NCI-H345 treated with DMSO at 0.1 percent for 48 hours (cell line): ENCODE measurements at regions not wholly inside any gene's neighbourhood (a gene's known extent, or its start where the extent isn't known, plus 50 kb on each side); places are given as distances from the start of the nearest gene placed in this dataset.
A peak's percentile ranks its signal among the peaks of the same experiment; 100 is the strongest.

ENCODE experiments used
- DNase-seq: peaks from one replicate; lab custom pipeline; 2025; ENCODE audit not compliant: unreplicated experiment; lab: John Stamatoyannopoulos, UW

DNA sequence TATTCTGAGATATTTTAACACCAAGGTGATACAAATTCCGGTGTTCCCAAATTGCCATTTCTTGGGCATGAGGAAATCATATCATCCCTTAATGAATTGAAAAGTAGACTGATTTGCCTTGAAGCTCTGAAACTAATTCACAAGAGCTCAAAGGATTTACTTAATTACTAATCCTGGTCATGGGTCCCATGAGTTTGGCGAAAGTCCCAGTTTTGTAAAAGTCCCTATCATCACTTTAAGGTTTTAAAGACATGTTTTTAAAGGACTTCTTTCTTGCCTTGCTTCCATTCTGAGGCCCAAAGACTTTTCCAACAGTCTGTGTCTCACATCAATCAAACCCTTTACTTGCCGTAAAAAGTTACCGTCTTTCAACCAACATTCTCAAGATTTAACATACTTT, 377.9 kb downstream of the DNAJB9 start:
- DNase-seq = no peak

DNA sequence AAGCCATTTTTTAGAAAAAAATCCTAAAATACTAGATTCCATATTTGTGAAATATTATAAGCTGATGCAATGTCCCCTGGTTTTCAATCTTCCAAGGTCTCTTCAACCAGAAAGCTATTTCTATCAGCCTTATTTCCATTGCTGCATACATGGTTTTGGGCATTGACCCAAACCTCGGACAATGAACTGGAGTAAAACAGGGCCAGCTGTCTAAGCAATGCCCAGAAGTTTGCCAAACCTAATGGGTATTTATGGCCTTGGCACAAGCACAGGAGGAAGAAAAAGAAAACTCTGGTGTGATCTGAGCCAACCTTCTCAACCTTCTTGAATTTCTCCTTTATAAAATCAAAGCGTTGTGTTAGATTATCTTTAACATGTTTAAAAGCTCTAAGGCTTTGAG, 402.3 kb downstream of the DNAJB9 start:
- DNase-seq = no peak

DNA sequence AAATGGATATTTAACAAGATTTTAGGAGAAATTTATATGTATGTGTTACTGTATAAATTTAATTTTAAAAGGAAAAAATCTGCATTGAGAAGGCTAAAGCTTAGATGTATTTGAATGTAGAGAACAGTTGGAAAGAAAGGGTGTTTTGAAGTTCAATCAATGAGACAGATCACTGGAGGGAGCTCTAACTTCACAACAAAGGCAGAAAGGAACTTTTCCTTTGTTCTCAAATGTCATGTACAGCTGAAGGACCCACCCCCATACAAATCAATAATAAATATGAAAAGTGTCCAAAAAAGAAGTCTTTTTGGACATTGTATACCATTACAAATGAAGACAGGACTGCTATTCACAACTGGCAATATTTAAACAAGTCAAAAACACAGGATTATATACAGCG, 403.4 kb downstream of the DNAJB9 start:
- DNase-seq = peak; percentile 25

DNA sequence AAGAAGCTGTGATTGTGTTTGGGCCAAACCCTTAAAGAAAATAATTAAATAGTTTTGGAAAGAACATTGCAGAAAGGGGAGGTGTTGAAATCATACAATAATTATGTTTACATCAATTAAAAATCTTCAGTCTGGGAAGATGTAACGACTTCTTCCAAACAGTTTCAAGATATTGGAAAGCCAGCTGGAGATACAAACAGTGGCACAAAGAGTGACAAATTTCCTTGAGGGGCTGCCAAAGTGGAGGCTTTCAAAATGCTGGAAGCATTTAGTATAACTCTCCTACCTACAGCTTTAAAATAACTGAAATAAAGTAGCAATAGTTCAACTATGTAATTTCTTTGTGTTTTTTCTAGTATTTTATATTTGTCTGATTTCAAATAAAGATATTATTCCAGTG, 405.0 kb downstream of the DNAJB9 start:
- no peak for DNase-seq

DNA sequence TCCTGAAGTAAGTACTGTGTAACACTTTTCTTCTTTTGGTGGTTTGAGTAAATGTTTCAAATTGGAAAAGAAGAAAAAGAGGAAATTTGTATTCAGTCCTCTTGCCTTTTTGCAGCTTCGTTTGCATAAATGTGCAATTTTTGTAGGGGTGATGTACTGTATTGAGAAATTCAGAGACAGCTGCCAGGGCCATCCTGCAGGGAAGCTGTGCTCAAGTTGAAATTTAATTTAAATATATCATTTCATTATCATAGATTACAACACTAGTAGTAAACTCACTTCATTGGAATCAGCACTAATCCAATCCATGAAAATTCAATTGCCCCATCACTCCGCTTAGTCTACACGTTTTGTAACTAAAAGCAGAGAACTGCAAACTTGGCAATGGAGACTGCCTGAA, 415.4 kb downstream of the DNAJB9 start:
- DNase-seq = no peak

DNA sequence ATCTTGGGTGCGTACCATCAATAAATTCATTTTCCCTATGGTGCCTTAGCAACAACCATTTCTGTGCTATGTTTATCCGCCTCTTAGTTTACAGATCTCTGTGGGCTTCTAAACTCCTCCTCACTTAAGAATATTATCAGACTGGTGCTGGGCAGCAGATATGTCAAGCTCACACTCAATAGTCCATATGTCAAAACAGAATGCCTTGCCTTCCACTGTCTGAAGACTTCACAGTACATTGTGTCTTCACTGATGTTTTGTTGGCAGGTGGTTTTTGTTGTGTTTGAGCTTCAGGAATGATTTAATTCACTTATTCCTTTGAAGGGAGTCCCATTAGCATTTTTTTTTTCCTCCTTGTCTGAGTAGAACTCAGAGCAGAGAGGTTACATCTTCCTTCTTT, 419.6 kb downstream of the DNAJB9 start:
- no peak for DNase-seq

DNA sequence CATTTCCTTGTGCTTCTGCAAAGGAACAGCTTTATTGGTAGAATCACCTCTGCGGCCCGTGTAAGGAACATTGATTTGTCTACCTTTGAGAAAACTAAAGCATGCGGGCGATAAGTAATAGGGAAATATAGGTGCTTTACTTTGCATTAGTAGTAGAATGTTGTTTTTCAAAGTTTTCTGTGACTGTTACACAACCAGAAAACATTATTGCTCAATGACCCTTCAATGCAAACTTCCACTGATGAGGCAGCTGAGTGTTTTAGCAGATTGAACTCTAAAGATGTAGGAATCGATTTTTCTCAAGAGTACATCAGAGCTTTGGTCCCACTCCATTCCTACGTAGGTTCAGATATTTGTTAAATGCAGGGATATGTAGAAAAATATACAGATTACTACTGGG, 427.8 kb downstream of the DNAJB9 start:
- no peak for DNase-seq

DNA sequence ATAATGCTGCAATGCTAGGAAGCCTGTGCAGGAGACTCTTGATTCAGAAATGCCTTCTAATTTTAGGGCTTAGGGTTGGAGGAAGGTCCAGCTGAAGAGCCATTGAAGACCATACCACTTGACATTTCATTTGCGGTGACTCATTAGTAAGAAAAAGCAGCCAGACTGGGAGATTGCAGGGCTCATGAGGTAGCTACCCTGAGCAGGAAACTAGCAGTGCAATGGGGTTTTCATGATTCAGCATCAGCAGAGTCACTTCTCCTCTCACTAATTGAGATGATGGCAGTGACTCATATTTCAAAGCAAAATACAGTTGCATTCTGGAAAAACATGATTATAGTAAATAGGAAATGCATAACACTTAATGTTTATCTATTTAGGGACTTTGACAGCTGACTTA, 434.1 kb downstream of the DNAJB9 start:
- DNase-seq = no peak

DNA sequence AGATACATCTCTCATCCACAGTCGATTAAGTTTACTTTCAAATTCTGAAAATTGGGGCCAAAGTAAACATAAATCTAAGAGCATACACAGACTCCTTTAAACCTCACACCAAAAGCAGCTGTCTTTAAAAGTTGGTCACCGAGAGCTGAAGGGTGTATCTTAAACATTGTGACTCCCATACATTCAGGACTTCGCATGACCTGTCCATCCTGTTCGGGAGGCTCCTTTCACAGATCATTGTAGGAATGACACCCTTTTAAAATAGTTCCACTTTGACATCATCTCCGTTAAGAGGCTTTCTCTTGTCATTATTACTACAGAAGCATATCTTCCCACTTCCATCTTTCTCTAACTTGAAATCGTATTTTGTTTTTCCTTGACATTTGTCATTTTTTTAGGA, 440.0 kb downstream of the DNAJB9 start:
- DNase-seq = no peak

DNA sequence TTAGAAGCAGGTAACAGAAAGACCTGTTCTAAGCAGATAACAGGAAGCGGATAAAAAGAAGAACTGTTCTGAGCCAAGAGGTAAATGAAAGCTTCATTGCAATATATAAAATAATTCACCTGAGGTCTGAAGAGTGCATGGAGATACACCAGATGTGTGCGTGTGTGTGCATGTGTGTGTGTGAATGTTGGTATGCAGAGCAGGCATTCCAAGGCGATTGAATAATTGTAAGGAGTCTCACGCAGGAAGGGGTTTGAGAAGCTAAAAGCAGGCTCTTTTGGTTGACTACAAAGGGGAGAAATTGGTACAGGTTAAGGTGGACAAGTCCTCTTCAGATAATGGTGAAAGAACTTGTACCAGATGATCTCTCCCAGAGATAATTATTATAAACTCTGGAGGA, 450.6 kb downstream of the DNAJB9 start:
- DNase-seq = no peak

DNA sequence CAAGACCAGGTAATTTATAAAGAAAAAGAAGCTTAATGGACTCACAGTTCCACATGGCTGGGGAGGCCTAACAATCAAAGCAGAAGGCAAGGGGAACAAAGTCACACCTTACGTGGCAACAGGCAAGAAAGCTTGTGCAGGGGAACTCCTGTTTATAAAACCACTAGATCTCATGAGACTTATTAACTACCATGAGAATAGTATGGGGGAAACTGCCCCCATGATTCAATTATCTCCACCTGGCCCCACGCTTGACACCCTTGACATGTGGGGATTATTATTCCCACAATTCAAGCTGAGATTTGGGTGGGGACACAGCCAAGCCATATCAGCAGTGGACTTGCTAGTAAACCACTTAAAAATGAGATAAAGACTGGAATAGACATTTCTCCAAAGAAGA, 451.7 kb downstream of the DNAJB9 start:
- no peak for DNase-seq

DNA sequence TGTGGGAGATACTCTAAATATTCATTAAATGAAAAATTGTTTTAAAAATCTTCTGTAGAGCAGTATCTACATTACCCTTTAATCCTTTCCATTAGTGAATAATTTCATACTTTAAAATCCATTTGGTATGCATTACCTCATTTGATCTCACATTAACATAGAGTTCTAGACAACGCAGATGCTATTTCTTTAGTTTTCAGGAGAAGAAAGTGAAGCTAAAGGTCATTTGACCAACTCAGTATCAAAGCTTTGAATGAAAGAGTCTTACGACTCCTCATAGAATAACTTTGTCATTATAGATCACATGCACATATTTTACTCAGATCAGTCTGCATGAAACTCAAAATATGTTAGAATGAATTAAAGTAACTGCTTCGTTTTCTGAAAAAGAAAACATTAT, 460.2 kb downstream of the DNAJB9 start:
- no peak for DNase-seq

DNA sequence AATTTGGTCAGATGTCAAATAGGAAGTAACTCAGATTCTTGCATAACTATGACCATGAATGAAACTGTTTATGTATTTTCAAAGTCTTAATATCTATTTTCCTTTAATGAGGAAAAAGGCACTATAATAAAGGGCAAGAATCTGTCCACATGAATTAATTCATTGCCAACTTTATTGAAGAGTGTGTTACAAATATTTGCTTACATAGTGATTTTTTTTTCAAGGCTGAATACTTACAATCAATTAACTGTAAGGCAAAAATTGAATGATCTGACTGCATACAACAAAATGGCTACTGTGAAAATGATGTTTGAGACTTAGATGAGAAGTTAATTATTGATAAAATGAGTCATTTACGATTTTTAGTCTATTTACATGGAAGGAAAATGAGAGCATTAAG, 475.0 kb downstream of the DNAJB9 start:
- DNase-seq = no peak

DNA sequence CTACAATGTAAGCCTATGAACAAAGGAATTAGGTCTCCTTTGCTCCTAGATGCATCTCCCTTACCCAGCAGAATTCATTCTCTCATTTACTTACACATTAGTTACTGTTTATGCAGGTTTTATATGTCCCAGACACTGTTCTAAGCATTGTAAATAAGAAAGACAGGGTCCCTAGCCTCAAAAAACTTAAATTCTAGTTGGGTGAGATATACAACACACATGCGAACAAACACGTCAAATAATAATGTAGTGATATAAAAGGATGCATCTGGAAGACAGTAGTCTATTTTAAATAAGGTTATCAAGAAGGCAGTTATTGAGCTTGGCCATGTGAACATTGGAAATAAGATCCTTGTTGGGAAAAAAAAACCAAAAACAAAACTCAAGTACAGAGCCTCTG, 479.7 kb downstream of the DNAJB9 start:
- DNase-seq = no peak

DNA sequence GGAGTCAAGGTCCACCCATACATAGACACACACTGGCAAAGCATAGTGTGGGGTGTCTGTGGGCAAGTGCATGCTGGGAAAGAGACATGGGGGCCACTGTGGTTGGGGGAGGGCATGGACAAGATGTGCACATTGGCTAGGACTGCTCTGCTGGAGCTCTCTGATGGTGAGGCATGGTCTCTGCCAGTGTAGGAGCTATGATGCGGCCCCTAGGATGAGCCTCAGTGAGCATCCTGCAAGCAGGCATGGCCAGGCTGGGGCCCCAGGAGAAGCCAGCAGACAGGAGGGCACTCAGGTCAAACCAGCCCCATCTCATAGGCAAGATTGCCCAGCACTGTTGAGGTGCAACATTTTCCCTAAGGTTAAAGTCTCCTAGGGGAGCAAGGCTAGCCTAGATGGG, 489.4 kb downstream of the DNAJB9 start:
- no peak for DNase-seq

DNA sequence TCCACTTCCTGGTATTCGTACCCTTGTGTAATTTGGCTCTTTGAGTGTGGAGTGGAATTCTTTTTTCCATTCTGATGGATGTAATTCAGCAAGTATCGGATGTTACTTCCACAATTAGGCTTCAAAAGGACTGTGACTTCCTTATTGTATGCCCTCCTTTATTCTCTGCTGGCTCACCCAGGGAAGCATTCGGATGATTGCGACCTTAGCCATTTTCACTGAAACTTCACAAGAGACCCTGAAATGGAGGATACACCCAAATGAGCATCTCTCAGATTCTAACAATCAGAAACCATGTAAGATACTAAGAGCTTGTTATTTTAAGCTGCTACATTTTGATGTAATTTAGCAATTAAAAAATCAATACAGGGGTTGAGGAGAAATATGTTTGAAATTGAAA, 493.1 kb downstream of the DNAJB9 start:
- DNase-seq = no peak

DNA sequence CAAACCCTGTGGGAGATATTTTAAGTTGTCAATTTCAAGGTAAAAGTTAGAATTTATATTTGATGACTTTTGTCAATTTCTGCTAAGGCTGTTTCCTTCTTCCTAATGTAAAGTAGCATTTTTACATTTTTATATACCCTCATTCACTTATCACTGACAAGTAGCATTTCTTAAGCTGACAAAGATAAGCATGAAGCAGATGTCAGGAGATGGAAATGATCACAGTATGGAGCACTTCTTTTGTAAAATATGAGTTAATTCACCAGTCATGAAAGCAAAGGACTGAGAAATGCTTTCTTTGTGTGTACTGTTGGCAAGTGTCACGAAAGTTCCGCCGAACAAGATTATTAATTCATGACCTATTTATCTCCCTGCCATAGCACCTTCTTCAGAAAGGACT, 503.9 kb downstream of the DNAJB9 start:
- DNase-seq = no peak

DNA sequence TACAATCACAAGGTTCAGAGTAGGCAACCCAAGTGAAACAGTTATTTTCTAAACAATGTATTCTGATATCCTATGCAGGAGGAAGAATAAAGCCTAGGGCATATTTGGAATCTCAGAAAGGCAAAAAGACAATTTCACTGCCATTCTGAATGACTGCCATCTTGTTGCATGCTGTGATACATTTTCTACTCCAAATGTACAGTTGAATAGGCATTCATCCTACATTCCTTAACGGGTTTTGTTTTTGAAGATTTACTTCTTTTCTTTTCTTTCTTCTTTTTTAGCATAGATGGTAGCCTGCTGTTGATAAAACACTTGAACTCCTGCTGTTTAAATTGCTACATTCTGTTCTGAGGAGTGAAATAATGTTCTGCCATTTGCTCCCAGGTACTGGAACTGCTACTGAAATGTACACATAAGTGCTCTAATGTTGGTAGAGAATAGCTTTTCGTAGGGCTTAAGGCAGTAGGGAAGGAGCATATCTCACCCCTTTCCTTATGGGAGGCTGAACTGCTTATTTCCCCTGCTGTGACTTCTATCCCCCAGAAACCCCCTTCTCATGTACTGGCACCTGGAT, 506.8 kb downstream of the DNAJB9 start:
- DNase-seq = no peak

DNA sequence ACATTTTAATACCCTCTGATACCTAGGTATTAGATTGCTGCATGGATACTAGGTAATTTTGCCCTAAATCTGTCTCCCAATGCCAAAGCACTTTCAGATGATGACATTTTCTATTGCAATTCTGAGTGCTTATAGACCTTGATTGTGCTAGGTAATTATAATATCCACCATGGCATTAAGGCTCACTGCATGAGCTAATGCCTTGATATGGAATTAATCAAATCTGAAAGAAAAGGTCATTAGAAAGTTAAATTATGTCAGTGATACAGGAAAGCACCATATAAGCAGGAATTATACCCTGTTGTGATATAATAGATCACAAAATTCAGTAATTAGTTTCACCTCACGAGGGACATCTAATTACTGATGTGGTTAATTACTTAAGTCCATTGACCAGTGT, 521.4 kb downstream of the DNAJB9 start:
- no peak for DNase-seq

DNA sequence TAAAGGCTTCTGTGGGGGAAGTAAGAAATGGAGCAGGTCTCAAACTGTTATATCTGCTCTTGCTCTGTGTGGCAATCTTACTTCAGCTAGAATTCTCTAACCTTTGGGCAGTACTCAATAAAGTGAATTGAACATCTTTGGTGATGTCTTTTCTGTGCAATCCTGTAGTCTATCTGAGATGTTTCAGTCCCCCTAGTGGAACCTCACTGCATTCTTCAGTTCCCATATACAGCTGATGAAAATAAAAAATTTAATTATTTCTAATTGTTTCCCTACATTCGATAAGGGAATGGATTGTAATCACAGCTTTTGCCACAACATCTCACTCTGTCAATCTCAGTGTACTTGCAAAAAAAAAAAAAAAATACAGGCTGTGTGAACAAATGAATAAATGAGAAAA, 522.6 kb downstream of the DNAJB9 start:
- DNase-seq = no peak

DNA sequence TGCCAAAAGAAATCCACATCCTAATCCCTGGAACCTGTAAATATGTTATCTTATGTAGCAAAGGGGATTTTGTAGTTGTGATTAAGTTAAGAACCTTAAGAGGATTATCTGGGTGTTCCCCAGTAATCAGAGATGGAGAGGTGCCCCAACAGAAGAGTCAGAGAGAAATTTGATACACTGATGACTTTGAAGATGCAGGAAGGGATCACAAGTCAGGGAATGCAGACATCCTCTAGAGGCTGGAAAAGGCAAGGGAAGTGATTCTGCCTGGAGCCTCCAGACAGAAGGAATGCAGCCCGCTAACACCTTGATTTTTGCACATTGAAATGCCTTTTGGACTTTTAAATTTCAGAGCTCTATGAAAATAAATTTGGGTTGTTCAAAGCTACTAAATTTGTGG, 531.7 kb downstream of the DNAJB9 start:
- no peak for DNase-seq

DNA sequence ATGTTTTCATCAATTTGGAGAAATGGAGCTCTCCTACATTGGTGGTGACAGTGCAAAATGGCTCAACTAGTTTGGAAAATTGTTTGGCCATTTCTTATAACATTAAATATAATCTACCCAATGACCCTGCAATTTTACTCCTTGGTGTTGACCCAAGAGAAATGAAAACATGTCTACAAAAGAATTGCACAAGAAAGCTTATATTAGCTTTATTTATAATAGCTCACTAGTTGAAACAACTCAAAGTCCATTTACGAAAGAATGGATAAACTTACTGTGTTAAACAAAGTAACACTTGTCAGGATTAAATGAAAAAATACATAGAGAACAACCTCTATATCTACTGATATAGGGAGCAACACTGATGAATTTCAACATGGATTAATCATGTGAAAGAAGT, 539.9 kb downstream of the DNAJB9 start:
- no peak for DNase-seq

DNA sequence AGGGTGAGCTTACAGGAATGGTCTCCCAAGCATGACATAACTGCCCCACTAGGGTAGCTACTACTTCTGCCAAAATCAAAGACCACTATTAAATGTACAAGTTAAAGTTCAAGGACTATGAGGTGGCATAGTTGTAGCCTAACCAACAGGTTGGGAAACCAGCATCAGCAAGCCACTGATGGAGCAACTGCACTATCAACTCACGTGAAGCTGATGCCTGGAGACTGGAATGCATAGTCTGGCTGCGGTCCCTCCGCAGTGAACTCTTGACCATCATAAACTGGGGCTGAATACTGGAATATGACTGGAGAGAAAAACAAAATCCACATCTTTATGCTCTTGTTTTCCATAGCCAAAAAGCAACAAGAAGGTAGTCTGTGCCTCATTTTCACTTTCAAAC, 541.4 kb downstream of the DNAJB9 start:
- DNase-seq = no peak
